ENCODE measurements at regions not wholly inside any gene's neighbourhood (a gene's known extent, or its start where the extent isn't known, plus 50 kb on each side); places are given as distances from the start of the nearest gene placed in this dataset.

- TF ChIP-seq CTCF (conservative IDR thresholded peaks at IDR 0.05; ENCODE audit: low read depth in 2 of 2) (no peak), POLR2AphosphoS5 (IDR thresholded peaks at IDR 0.05; ENCODE audit: low read depth) (no peak), REST (IDR thresholded peaks at IDR 0.05; ENCODE audit: unreplicated experiment) (no peak), EZH2 (IDR thresholded peaks at IDR 0.05; ENCODE audit: low read depth, unreplicated experiment) (no peak), STAT1 (IDR thresholded peaks at IDR 0.05; ENCODE audit: unreplicated experiment) (no peak)
Observed at GRCh38 chr11:45535033-45535432, 130.4 kb downstream of the CHST1 start.

Data from GM23338 (cell line).